Ammon's horn (tissue), 1 donor: ENCODE measurements at regions not wholly inside any gene's neighbourhood (a gene's known extent, or its start where the extent isn't known, plus 50 kb on each side); places are given as distances from the start of the nearest gene placed in this dataset.
"Not testable (repeated sequence)": the region's sequence is repeated elsewhere in the genome, so short reads cannot be mapped to it uniquely, and the experiment has no call there.

Source experiments
- DNase-seq: peaks from one replicate; pipeline ENCODE4 v3.0.0-alpha.2; 2016; ENCODE audit warnings: low spot score

GRCh38 chr15:96053781-96054428 is 276.6 kb upstream of the NR2F2 start:
- DNase-seq: no peak

- no peak for DNase-seq
Observed at GRCh38 chr15:96054621-96055020, 275.9 kb upstream of the NR2F2 start.

GRCh38 chr15:96058103-96058851 is 272.2 kb upstream of the NR2F2 start:
- peak; percentile 18 for DNase-seq

- not testable (repeated sequence) for DNase-seq
Observed at GRCh38 chr15:96058852-96059103, 271.7 kb upstream of the NR2F2 start.

GRCh38 chr15:96060591-96060990 is 269.9 kb upstream of the NR2F2 start:
- DNase-seq: not testable (repeated sequence)

- no peak for DNase-seq
Observed at GRCh38 chr15:96064351-96064756, 266.1 kb upstream of the NR2F2 start.

GRCh38 chr15:96066126-96066525 is 264.4 kb upstream of the NR2F2 start:
- DNase-seq: no peak

- no peak for DNase-seq
Observed at GRCh38 chr15:96066852-96067495, 263.5 kb upstream of the NR2F2 start.

- DNase-seq: no peak
Observed at GRCh38 chr15:96067677-96068076, 262.8 kb upstream of the NR2F2 start.

- DNase-seq: no peak
Observed at GRCh38 chr15:96068897-96069296, 261.6 kb upstream of the NR2F2 start.

- DNase-seq: no peak
Observed at GRCh38 chr15:96070636-96071035, 259.9 kb upstream of the NR2F2 start.

GRCh38 chr15:96072821-96073220 is 257.7 kb upstream of the NR2F2 start:
- no peak for DNase-seq

GRCh38 chr15:96073908-96074307 is 256.6 kb upstream of the NR2F2 start:
- DNase-seq: no peak

- no peak for DNase-seq
Observed at GRCh38 chr15:96075895-96076294, 254.6 kb upstream of the NR2F2 start.

- no peak for DNase-seq
Observed at GRCh38 chr15:96076350-96076749, 254.2 kb upstream of the NR2F2 start.

- DNase-seq: no peak
Observed at GRCh38 chr15:96079041-96079440, 251.5 kb upstream of the NR2F2 start.

- no peak for DNase-seq
Observed at GRCh38 chr15:96079882-96080281, 250.6 kb upstream of the NR2F2 start.

GRCh38 chr15:96086164-96086563 is 244.3 kb upstream of the NR2F2 start:
- no peak for DNase-seq

GRCh38 chr15:96087180-96087884 is 243.2 kb upstream of the NR2F2 start:
- no peak for DNase-seq

GRCh38 chr15:96088650-96089049 is 241.8 kb upstream of the NR2F2 start:
- no peak for DNase-seq

GRCh38 chr15:96089405-96090058 is 241.0 kb upstream of the NR2F2 start:
- DNase-seq: no peak

GRCh38 chr15:96092186-96092585 is 238.3 kb upstream of the NR2F2 start:
- DNase-seq: no peak
